Spleen (tissue), 11 donors: ENCODE measurements at regions not wholly inside any gene's neighbourhood (a gene's known extent, or its start where the extent isn't known, plus 50 kb on each side); places are given as distances from the start of the nearest gene placed in this dataset.

Experiments
- DNase-seq: peaks from one replicate; pipeline ENCODE4 v3.0.0-alpha.2; 2020
- H3K27ac ChIP-seq, 8 donors: fragments of 200-600 bp; sonication (generic) in 7 of 8; 1 replicate in 4 of 8; 2 replicates in 4 of 8; pipeline versions ENCODE4 v1.5.0 to v1.8.0; 2016 to 2021; ENCODE audit warnings: inconsistent platforms in 4 of 8, mild to moderate bottlenecking in 4 of 8, moderate library complexity in 1 of 8
- H3K27me3 ChIP-seq, 7 donors: fragments of 200-600 bp; sonication (generic) in 6 of 7; replicated peaks in 1 of 7; 1 replicate in 4 of 7; 2 replicates in 3 of 7; pipeline versions ENCODE4 v1.5.0 to v1.8.0; 2016 to 2021; ENCODE audit warnings: inconsistent platforms in 3 of 7, mild to moderate bottlenecking in 1 of 7
- H3K36me3 ChIP-seq, 6 donors: fragments of 200-600 bp; sonication (generic) in 5 of 6; 1 replicate in 4 of 6; 2 replicates in 2 of 6; pipeline versions ENCODE4 v1.5.0 to v1.8.0; 2016 to 2021; ENCODE audit warnings: inconsistent platforms in 2 of 6
- H3K4me1 ChIP-seq, 6 donors: fragments of 200-600 bp; sonication (generic) in 5 of 6; 1 replicate in 3 of 6; 2 replicates in 3 of 6; pipeline versions ENCODE4 v1.5.0 to v1.8.0; 2016 to 2021; ENCODE audit warnings: inconsistent platforms in 3 of 6
- H3K4me3 ChIP-seq, 8 donors: fragments of 200-600 bp; sonication (generic) in 7 of 8; 1 replicate in 4 of 8; 2 replicates in 4 of 8; pipeline versions ENCODE4 v1.5.0 to v1.8.0; 2016 to 2021; ENCODE audit warnings: inconsistent platforms in 4 of 8, mild to moderate bottlenecking in 4 of 8, moderate library complexity in 2 of 8
- H3K9me3 ChIP-seq, 8 donors: fragments of 200-600 bp; sonication (generic) in 7 of 8; 1 replicate in 4 of 8; 2 replicates in 4 of 8; pipeline versions ENCODE4 v1.5.0 to v1.8.0; 2016 to 2021; ENCODE audit warnings: inconsistent platforms in 4 of 8
- POLR2A ChIP-seq, 3 donors: fragments of 450-650 bp; IDR thresholded peaks; one replicate each; pipeline ENCODE4 v1.5.1; 2017; ENCODE audit warnings: antibody characterized with exemption in 3 of 3, mild to moderate bottlenecking in 1 of 3
- POLR2AphosphoS5 ChIP-seq, 3 donors: sonication (generic); formaldehyde crosslinking; IDR thresholded peaks; one replicate each; pipeline ENCODE4 v1.5.1; 2017; ENCODE audit warnings: antibody characterized with exemption in 3 of 3
- WGBS, 5 donors: extraction: QIAGEN DNeasy Blood & Tissue Kit in 3 of 5; methylation state at CpG; one replicate each; pipeline versions ENCODE4 v1.1.5 to v1.1.7; 2013 to 2018; 5-methylcytosine and 5-hydroxymethylcytosine counted together
- intact Hi-C: fragments of 100-400 bp; cut with DNase I; formaldehyde crosslinking; loops from one replicate; pipeline ENCODE4 v1.15.0; 2023; ENCODE audit warnings: low total_unique reads
- TF ChIP-seq, protein P1 (sequence below), 11 experiments: fragments of 200-600 bp in 7 of 11; fragments of 450-650 bp in 4 of 11; sonication (generic) in 4 of 11; IDR thresholded peaks in 8 of 11; conservative IDR thresholded peaks in 3 of 11; 1 replicate in 7 of 11; 2 replicates in 4 of 11; pipeline versions ENCODE4 v1.4.0 to v1.8.0; 2016 to 2021; ENCODE audit warnings: antibody characterized with exemption in 11 of 11, inconsistent platforms in 4 of 11, mild to moderate bottlenecking in 1 of 11
- donor health status: healthy with polysubstance abuse.
- donor health status: DM: no; HTN: no; CAD: no; lungs with moderate emphysema.
- donor health status: DM: no; HTN: no; CAD: no.
- donor health status: Bipolar disorder and iron deficiency.
- donor health status: healthy.
- donor health status: DM: no; HTN: no; CAD: no.
- donor health status: DM: yes; HTN: yes; CAD: no.

GRCh38 chr2:39606585-39606984, 59.1 kb upstream of the TMEM178A start:
- WGBS, 5 donors = 76 to 85% (median 81%) methylated on average over 4 of the region's 4 CpGs
- TF ChIP-seq POLR2AphosphoS5 (IDR thresholded peaks at IDR 0.05) = no peak
- TF ChIP-seq, protein P1, sequence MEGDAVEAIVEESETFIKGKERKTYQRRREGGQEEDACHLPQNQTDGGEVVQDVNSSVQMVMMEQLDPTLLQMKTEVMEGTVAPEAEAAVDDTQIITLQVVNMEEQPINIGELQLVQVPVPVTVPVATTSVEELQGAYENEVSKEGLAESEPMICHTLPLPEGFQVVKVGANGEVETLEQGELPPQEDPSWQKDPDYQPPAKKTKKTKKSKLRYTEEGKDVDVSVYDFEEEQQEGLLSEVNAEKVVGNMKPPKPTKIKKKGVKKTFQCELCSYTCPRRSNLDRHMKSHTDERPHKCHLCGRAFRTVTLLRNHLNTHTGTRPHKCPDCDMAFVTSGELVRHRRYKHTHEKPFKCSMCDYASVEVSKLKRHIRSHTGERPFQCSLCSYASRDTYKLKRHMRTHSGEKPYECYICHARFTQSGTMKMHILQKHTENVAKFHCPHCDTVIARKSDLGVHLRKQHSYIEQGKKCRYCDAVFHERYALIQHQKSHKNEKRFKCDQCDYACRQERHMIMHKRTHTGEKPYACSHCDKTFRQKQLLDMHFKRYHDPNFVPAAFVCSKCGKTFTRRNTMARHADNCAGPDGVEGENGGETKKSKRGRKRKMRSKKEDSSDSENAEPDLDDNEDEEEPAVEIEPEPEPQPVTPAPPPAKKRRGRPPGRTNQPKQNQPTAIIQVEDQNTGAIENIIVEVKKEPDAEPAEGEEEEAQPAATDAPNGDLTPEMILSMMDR (IDR thresholded peaks at IDR 0.05 in 8 of 11, conservative IDR thresholded peaks at IDR 0.05 in 3 of 11) = no peak
- no peak for TF ChIP-seq POLR2A (IDR thresholded peaks at IDR 0.05)
- intact Hi-C loops = no loop called here

DNA sequence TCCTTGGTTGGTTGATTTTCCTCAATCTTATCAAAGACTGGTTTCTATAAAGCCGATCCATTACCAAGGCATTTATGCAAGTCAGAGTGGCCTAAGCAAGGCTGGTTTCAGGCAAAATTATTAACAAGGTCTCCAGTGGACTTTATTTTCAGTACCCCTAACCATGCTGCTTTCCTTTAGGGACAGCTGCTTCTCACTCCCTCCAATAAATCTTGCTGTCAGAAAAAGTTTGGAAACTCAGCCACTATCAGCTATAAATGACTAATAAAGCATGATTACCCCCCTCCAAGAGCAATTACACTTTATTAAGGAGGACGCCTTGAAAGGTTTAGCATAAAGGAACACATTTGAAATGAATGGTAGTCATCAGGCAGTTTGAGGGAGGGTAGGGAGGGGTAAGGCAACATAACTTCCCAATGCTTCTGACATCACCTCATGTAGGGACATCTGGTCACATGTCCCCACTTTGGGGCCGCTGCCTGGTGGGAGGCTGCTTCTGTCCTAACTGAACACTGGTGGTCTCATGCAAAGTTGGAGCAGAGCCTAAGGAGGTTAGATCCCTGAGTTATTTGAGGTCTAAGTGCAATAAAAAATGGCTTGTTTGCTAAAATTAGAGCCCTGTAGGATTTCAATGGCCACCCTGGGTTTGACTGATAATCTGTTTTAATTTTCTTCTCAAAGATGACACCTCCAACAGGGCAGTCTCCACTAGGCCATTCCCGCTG, 58.0 kb upstream of the TMEM178A start:
- no peaks in the 10 kb centered on the region for H3K4me1 ChIP-seq
- no peaks in the 10 kb centered on the region for H3K9me3 ChIP-seq
- no peak overlapping the region for H3K27ac ChIP-seq
- DNase-seq = no peak
- no peak overlapping the region for H3K4me3 ChIP-seq
- TF ChIP-seq, protein P1 (IDR thresholded peaks at IDR 0.05 in 8 of 11, conservative IDR thresholded peaks at IDR 0.05 in 3 of 11) = no peak
- TF ChIP-seq POLR2A (IDR thresholded peaks at IDR 0.05) = no peak
- H3K27me3 ChIP-seq = no peaks in the 10 kb centered on the region
- no peaks in the 10 kb centered on the region for H3K36me3 ChIP-seq
- 88 to 97% (median 92%) methylated on average over 4 of the region's 4 CpGs for WGBS, 5 donors
- intact Hi-C loops = no loop called here

More at GRCh38 chr2:39606585-39606984, 59.1 kb upstream of the TMEM178A start:
- Histone ChIP-seq H3K27me3 (no peaks in the 10 kb centered on the region), H3K27ac (no peak overlapping the region), H3K4me3 (no peak overlapping the region), H3K4me1 (no peaks in the 10 kb centered on the region), H3K9me3 (no peaks in the 10 kb centered on the region), H3K36me3 (no peaks in the 10 kb centered on the region)
- no peak for DNase-seq

GRCh38 chr2:39608263-39608575, 57.5 kb upstream of the TMEM178A start:
- no peak for DNase-seq
- 82 to 95% (median 91%) methylated on average over 4 of the region's 4 CpGs for WGBS, 5 donors
- TF ChIP-seq POLR2A (IDR thresholded peaks at IDR 0.05) = no peak
- TF ChIP-seq, protein P1 (IDR thresholded peaks at IDR 0.05 in 8 of 11, conservative IDR thresholded peaks at IDR 0.05 in 3 of 11) = no peak
- no peak for TF ChIP-seq POLR2AphosphoS5 (IDR thresholded peaks at IDR 0.05)

DNA sequence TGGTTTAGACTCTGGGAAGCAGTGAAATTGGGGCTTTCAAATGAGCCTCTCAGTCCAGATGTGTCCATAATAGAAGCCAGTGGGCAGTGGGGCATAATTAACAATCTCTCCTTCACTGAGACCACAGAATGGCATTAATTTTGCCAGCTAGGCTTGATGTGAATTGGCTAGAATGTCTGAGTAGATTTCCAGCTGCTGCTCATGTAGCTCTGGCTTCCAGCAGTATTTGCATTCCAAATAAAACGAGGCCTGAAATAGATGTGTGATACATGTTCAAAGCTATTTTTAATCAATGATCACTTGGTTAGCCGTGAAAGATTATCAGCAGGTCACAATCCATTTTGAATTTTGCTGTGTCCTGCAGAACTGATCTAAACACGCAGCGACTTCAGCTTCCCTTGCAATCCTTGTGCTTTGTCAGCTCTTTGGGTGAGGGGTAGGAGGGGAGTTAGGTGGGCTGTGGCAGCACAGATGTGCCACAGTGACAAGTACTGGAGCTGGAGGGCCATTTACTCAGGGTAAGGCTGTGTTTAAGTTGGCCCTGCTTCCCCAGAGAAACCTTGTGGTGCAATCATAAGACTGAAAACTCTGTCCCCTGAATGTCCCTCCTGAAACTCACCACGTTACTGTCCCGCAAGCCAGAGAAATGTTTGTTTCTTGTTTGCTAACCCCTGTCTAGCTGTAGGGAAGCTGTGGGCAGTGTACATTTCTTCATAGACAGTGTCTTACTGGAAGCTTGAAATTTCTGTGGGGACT, 56.9 kb upstream of the TMEM178A start:
- DNase-seq = no peak
- TF ChIP-seq, protein P1 (IDR thresholded peaks at IDR 0.05 in 8 of 11, conservative IDR thresholded peaks at IDR 0.05 in 3 of 11) = no peak
- TF ChIP-seq POLR2A (IDR thresholded peaks at IDR 0.05) (no peak), POLR2AphosphoS5 (IDR thresholded peaks at IDR 0.05) (no peak)
- H3K36me3 ChIP-seq = no peaks in the 10 kb centered on the region
- no peaks in the 10 kb centered on the region for H3K4me1 ChIP-seq
- intact Hi-C loops = no loop called here
- H3K9me3 ChIP-seq = no peaks in the 10 kb centered on the region
- no peak overlapping the region for H3K27ac ChIP-seq
- 55 to 84% (median 68%) methylated on average over 6 of the region's 6 CpGs for WGBS, 5 donors
- no peaks in the 10 kb centered on the region for H3K27me3 ChIP-seq
- H3K4me3 ChIP-seq = no peak overlapping the region

More at GRCh38 chr2:39608263-39608575, 57.5 kb upstream of the TMEM178A start:
- intact Hi-C loops = no loop called here
- no peaks in the 10 kb centered on the region for H3K27me3 ChIP-seq
- H3K27ac ChIP-seq = no peak overlapping the region
- H3K4me1 ChIP-seq = no peaks in the 10 kb centered on the region
- H3K4me3 ChIP-seq = no peak overlapping the region
- no peaks in the 10 kb centered on the region for H3K36me3 ChIP-seq
- no peaks in the 10 kb centered on the region for H3K9me3 ChIP-seq
